ENCODE measurements at regions not wholly inside any gene's neighbourhood (a gene's known extent, or its start where the extent isn't known, plus 50 kb on each side); places are given as distances from the start of the nearest gene placed in this dataset.
"Not testable (repeated sequence)": the region's sequence is repeated elsewhere in the genome, so short reads cannot be mapped to it uniquely, and the experiment has no call there.

DNA sequence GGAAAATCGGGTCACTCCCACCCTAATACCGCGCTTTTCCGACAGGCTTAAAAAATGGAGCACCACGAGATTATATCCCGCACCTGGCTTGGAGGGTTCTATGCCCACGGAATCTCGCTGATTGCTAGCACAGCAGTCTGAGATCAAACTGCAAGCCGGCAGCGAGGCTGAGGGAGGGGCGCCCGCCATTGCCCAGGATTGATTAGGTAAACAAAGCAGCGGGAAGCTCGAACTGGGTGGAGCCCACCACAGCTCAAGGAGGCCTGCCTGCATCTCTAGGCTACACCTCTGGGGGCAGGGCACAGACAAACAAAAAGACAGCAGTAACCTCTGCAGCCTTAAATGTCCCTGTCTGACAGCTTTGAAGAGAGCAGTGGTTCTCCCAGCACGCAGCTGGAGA is 88.8 kb downstream of the SLC30A10 start:
- not testable (repeated sequence) for TF ChIP-seq CTCF (IDR thresholded peaks at IDR 0.05 in 4 of 5, conservative IDR thresholded peaks at IDR 0.05 in 1 of 5); POLR2A (IDR thresholded peaks at IDR 0.05)
